ENCODE measurements at regions not wholly inside any gene's neighbourhood (a gene's known extent, or its start where the extent isn't known, plus 50 kb on each side); places are given as distances from the start of the nearest gene placed in this dataset.
A peak's percentile ranks its signal among the peaks of the same experiment; 100 is the strongest.

GRCh38 chr5:74064225-74064624, 438.2 kb downstream of the ARHGEF28 start:
- no peak overlapping the region for H3K4me3 ChIP-seq (replicated peaks; ENCODE audit: low read depth, low read length)
- no peak for TF ChIP-seq CTCF (IDR thresholded peaks at IDR 0.05; ENCODE audit: low read length, missing control alignments)
- DNase-seq (ENCODE audit: low read depth), result no peak

GRCh38 chr5:74063821-74064220, 437.8 kb downstream of the ARHGEF28 start:
- H3K4me3 ChIP-seq (replicated peaks; ENCODE audit: low read depth, low read length), result no peak overlapping the region
- TF ChIP-seq CTCF (IDR thresholded peaks at IDR 0.05; ENCODE audit: low read length, missing control alignments), result no peak
- peak; percentile 67 for DNase-seq (ENCODE audit: low read depth)

GRCh38 chr5:74063346-74063745, 437.4 kb downstream of the ARHGEF28 start:
- no peak for DNase-seq (ENCODE audit: low read depth)
- TF ChIP-seq CTCF (IDR thresholded peaks at IDR 0.05; ENCODE audit: low read length, missing control alignments), result no peak
- H3K4me3 ChIP-seq (replicated peaks; ENCODE audit: low read depth, low read length), result no peak overlapping the region

GRCh38 chr5:74061292-74061691, 435.3 kb downstream of the ARHGEF28 start:
- no peak for DNase-seq (ENCODE audit: low read depth)
- no peak for TF ChIP-seq CTCF (IDR thresholded peaks at IDR 0.05; ENCODE audit: low read length, missing control alignments)
- H3K4me3 ChIP-seq (replicated peaks; ENCODE audit: low read depth, low read length), result no peak overlapping the region

- H3K4me3 ChIP-seq (replicated peaks; ENCODE audit: low read depth, low read length), result no peak overlapping the region
- no peak for DNase-seq (ENCODE audit: low read depth)
- no peak for TF ChIP-seq CTCF (IDR thresholded peaks at IDR 0.05; ENCODE audit: low read length, missing control alignments)
These were observed 433.7 kb downstream of the ARHGEF28 start for GRCh38 chr5:74059706-74060105.

- H3K4me3 ChIP-seq (replicated peaks; ENCODE audit: low read depth, low read length), result no peak overlapping the region
- TF ChIP-seq CTCF (IDR thresholded peaks at IDR 0.05; ENCODE audit: low read length, missing control alignments), result peak; percentile 65
- peak; percentile 67 for DNase-seq (ENCODE audit: low read depth)
These were observed 430.8 kb downstream of the ARHGEF28 start for GRCh38 chr5:74056789-74057164.

- TF ChIP-seq CTCF (IDR thresholded peaks at IDR 0.05; ENCODE audit: low read length, missing control alignments), result no peak
- H3K4me3 ChIP-seq (replicated peaks; ENCODE audit: low read depth, low read length), result no peak overlapping the region
- no peak for DNase-seq (ENCODE audit: low read depth)
These were observed 430.3 kb downstream of the ARHGEF28 start for GRCh38 chr5:74056107-74056788.
